ENCODE measurements at regions not wholly inside any gene's neighbourhood (a gene's known extent, or its start where the extent isn't known, plus 50 kb on each side); places are given as distances from the start of the nearest gene placed in this dataset.

- no peak for DNase-seq
Measured at GRCh38 chr5:173767574-173768266, 120.4 kb upstream of the CPEB4 start.

GRCh38 chr5:173768267-173768806 is 119.8 kb upstream of the CPEB4 start:
- DNase-seq, result no peak

- no peak for DNase-seq
Measured at GRCh38 chr5:173768891-173769290, 119.3 kb upstream of the CPEB4 start.

- no peak for DNase-seq
Measured at GRCh38 chr5:173770637-173771036, 117.5 kb upstream of the CPEB4 start.

- DNase-seq, result no peak
Measured at GRCh38 chr5:173771121-173771724, 116.9 kb upstream of the CPEB4 start.

GRCh38 chr5:173771725-173772383 is 116.3 kb upstream of the CPEB4 start:
- no peak for DNase-seq

GRCh38 chr5:173772384-173773059 is 115.6 kb upstream of the CPEB4 start:
- no peak for DNase-seq

GRCh38 chr5:173774271-173774761 is 113.8 kb upstream of the CPEB4 start:
- DNase-seq, result no peak

- no peak for DNase-seq
Measured at GRCh38 chr5:173775261-173776197, 112.6 kb upstream of the CPEB4 start.

- DNase-seq, result no peak
Measured at GRCh38 chr5:173777149-173777548, 111.0 kb upstream of the CPEB4 start.

- no peak for DNase-seq
Measured at GRCh38 chr5:173777674-173778073, 110.5 kb upstream of the CPEB4 start.

GRCh38 chr5:173778152-173778782 is 109.9 kb upstream of the CPEB4 start:
- no peak for DNase-seq

GRCh38 chr5:173778784-173779304 is 109.3 kb upstream of the CPEB4 start:
- DNase-seq, result no peak

GRCh38 chr5:173780235-173781234 is 107.6 kb upstream of the CPEB4 start:
- DNase-seq, result no peak

GRCh38 chr5:173781432-173781815 is 106.7 kb upstream of the CPEB4 start:
- DNase-seq, result no peak

GRCh38 chr5:173781816-173782670 is 106.1 kb upstream of the CPEB4 start:
- DNase-seq, result no peak

GRCh38 chr5:173782671-173783101 is 105.5 kb upstream of the CPEB4 start:
- no peak for DNase-seq

- DNase-seq, result no peak
Measured at GRCh38 chr5:173783371-173783770, 104.8 kb upstream of the CPEB4 start.

GRCh38 chr5:173785400-173785799 is 102.7 kb upstream of the CPEB4 start:
- DNase-seq, result no peak
